Endometrium (tissue), 2 donors: ENCODE measurements at regions not wholly inside any gene's neighbourhood (a gene's known extent, or its start where the extent isn't known, plus 50 kb on each side); places are given as distances from the start of the nearest gene placed in this dataset.

Source experiments
- FAIRE-seq: peaks from 2 replicates; lab custom pipeline; 2012; peaks lifted over from hg19 to GRCh38; lab: Jason Lieb, UNC
- donor health status: control.
- donor health status: control.

DNA sequence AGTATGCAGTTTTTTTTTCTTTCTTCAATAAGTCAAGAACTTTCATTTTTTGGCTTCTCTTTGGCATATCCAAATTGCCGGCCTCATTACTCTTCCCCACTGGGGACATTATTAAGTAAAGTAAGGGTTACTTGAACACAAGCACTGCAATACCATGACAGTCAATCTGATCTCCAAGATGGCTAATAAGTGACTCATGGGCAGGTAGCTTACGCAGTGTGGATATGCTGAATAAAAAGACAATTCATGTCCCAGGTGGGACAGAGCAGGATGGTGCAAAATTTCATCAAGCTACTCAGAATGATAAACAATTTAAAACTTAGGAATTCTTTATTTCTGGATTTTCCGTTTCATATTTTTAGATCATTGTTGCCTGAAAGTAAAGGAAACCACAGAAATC, 671.8 kb downstream of the ACTL7B start:
- no peak for FAIRE-seq

GRCh38 chr9:108182950-108183381, 672.8 kb downstream of the ACTL7B start:
- no peak for FAIRE-seq

- no peak for FAIRE-seq
Observed at GRCh38 chr9:108182270-108182669, 673.5 kb downstream of the ACTL7B start.

GRCh38 chr9:108181441-108181840, 674.3 kb downstream of the ACTL7B start:
- FAIRE-seq, result no peak

DNA sequence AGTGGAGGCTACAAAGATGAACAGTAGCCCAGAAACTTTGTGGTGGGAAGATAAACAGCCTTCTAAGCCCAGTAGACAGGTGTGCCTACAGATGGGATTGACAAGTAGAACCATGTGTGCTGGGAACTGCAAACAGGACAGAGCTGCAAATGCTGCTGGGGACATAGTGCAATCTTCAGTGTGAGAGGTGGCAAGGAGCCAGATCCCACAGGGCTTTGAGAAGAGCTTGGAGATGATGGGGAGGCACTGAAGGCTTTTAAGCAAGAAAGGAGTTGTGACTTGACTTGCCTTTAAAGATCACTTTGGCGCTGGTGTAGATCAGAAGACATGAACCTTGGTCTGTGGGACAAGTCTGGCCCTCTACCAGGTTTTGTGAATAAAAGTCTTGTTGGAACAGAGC, 675.2 kb downstream of the ACTL7B start:
- no peak for FAIRE-seq

GRCh38 chr9:108178318-108178717, 677.5 kb downstream of the ACTL7B start:
- FAIRE-seq, result no peak

GRCh38 chr9:108168236-108168850, 678.8 kb upstream of the KLF4 start:
- FAIRE-seq, result no peak

DNA sequence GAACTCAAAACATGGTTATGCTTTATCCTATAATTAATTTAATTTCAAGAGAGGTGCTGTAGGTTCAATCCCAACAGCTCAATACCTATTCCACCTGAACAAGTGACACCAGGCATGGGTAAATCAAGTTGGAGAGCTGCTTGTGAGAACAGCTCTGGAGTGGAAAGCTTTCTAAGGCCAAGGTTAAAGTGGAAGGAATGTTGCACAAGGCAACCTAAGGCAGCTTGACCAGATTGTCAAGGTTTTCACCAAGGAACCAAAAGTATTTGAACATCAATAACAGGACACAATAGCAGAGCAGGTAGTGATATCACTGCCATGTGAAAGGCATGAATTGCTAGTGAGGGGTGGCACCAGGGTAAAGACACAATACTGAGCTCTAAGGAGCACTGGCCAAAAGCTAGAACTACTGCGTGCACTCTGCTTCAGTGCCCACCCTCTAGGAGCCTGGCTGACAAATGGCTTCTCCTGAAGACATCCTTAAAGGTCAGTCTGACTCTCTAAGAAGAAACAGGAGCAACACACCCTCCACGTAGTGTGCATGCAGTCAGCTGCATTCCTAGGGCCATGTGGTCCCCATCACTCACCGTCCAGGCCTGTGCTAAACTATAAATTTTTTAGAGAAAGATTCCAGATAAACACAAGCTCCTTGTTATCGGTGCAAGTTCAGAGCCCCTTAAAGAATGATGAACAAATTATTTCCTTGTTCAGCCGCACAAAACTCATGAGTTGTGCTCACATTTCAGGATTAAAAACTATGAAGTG, 677.7 kb upstream of the KLF4 start:
- no peak for FAIRE-seq

- no peak for FAIRE-seq
Observed at GRCh38 chr9:108166519-108166918, 677.0 kb upstream of the KLF4 start.

DNA sequence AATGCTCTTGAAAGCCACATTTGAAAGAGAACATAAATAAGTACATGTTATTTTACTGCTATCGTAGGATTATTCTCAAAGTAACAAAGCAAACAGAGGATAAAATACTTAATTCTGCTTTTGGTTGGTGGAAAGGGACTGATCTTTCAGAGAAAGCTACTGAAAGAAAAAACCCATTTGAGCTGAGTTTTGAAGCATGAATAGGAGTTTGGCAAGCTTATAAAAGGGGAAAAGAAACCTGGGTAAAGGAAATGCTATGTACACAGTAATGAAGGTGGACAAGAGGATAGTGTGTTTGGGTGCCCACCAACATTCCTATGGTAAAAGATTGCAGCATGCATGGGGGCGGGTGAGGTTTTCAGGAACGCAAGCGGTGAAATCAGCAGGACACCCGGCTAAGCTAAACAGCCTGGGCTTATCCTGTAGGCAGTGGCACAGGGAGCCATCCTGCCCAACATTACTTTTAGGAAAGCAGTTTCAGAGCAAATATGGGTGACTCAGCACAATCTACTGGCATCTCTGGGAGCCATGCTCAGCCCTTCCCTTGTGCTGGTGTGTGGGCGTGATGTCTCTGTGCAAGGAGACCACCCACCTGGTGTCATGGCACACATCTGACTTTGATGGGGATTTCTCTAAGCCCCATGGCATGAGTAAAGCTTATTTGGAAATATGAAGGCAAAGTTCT, 673.9 kb upstream of the KLF4 start:
- no peak for FAIRE-seq

DNA sequence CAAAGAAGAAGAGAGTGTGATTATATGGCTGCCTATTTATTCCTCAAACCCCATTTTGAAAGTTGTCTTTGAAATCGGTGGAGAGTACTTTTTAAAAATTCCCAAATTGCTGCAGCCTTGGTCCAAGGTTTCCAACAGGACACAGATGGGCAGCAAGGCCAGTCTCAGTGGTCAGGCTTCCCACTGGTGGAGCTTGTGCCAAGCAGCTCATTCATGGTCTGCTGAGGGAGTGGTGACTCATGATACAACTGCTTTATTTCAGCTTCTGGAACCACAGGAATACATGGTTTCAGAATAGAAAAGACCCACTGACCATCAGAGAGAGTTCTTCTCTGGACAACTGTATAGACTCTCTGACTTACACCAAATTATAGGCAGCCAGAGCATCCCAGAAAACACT, 673.1 kb upstream of the KLF4 start:
- no peak for FAIRE-seq

DNA sequence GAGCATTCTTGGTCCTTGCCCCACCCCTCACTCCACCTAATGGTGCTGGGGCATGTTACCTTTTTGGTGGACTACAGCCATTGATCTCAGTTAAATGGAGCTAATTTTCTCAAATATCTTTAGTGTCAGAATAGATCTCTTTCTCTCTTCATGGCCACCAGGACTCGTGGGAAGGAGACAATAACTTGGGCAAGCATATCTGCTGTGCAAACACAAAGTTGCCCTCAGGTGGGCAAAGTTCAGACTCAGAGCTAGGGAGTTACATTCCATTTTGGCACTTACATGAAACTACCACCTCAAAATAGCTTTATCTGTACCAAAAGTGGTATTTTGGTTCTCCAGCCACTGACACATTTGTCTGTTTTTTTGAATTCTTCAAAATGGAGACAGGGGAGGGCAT, 671.9 kb upstream of the KLF4 start:
- FAIRE-seq, result no peak

DNA sequence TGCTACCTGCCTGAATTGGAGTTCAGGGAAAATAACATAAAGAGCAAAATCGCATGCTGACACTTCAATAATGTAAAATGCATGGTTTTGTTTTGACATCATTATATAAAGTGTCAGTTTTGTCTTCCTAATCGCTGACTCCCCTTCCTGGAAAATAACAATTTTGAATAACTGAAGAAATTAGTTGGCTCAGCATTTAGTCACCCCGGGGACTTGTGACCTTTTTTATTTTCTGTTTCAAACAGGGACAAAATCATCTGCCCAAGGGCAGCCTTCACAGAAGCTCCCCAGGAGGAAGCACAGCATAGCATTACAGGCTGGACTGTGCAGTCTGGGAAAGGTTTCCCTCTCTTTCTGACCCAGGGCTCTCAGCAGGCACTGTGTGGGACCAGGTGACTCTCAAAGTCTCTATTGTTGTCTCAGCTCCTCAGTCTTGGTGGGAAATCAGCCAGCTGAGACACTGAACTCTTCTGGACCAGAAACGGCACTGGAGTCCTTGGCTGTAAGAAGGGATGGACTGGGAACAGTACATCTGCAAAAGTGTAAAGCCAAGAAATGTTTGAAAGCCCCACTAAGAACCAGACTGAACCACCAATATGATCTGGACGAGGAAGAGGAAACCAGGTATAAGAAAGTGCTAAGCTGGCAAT, 671.3 kb upstream of the KLF4 start:
- FAIRE-seq, result no peak

- FAIRE-seq, result no peak
Observed at GRCh38 chr9:108160039-108160438, 670.5 kb upstream of the KLF4 start.

DNA sequence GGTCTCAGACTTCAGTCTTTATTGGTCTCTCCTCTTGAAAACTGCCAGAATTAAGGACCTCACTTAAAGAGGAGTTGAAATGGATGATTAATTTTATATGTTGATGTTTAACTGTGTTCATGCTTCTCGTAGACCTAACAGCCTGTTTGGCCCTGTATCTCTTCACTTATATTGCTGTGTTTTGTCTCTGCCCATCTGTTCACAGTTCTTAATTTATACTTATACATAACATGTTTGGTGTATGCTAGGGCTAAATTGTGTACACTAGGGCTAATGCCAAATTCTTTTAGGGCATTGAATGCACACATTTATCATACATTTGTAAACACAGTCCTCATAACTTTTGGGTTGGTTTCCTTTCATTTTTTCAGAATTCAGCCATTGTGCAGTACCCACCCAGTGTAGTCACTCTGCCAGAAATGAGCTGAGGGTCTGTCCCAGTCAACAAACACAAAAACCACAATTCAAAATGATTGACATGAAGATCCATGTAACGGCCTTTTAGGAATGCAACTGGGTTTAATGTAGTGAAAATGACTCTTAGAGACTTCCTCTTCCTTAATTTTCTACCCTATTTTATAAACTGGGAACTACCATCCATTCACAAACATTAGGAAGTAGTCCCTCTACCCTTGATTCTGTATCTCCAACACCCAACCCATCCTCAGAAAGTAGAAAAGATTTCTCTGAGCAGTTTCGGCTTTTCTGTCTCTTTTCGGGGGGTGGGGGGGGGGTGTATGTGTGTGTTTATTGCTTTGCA, 668.8 kb upstream of the KLF4 start:
- no peak for FAIRE-seq

- FAIRE-seq, result no peak
Observed at GRCh38 chr9:108156270-108156998, 666.9 kb upstream of the KLF4 start.

DNA sequence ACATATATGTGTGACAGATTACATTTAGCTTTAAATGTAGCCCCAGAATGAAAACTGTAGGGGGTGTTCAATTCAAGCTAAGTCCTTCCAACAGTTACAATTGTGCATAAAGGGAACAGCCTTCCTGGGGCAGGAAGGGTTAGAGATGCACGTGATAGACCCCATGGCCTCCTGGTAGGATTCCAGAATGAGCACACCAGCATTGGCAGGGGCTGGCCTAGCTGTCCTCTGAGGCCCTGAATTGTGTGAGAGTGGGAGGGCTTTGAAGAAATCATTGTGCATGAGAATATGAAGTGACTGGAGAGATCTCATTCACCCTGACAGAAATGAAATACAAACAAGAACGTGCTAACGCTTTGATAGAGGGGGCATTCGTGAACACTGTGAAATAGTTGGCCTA, 663.8 kb upstream of the KLF4 start:
- no peak for FAIRE-seq

DNA sequence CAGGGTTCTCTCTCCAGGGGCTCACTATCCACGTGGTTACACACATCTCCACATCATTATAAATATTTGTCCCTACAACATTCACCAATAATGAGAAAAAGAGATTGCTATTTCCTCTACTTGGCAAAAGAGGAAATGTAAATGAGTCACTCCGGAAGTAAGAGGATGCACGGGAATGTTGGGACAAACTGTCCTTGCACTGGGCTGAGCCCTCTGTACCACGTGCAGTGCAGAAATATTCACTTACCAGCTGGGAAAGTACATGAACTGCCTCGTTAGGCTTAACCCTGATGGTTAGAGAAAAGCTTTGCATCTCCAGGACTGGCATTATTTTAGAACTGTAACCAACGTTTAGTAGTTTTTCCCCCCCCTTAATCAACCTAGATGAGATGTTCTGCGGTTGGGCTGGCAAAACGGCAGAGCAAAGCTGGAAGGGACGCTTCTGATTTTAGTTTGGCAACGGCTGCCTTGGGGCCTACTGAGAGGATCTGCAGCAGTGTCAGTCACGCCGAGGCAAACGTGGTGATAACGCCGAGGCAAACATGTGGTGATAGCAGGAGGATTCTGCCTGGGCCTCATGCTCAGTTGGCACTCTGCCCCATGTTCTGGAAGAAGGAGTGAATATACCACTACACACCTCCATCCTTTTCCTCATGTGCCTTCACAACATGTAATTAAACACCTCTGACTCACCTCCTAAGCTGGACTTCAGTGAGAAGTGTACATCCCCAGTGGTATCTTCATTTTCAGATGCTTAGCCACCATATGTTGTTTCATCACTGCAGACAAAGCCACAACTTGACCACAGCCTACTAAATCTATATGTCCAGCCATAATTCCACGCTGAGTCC, 661.4 kb upstream of the KLF4 start:
- no peak for FAIRE-seq

DNA sequence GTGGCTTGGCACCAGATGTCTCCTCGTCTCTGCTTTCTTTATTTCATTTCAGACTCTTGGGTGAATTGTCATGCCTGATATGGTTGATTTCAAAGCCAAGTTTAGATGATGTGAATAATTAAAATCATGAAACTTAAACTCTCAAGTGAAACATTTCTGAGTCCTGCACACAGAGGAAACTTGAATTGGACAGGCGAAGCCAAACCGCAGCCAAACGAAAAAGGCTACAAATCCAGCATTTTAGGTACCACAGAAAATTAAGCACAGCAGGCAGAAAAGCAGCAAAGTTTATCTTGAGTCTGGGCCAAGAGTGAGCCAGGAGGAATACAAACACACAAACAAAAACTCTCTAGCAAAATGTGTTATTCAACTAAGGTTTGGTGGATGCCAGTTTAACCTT, 659.8 kb upstream of the KLF4 start:
- FAIRE-seq, result no peak

- FAIRE-seq, result no peak
Observed at GRCh38 chr9:108142504-108143201, 653.1 kb upstream of the KLF4 start.
